Spleen (tissue), 11 donors: ENCODE measurements at regions not wholly inside any gene's neighbourhood (a gene's known extent, or its start where the extent isn't known, plus 50 kb on each side); places are given as distances from the start of the nearest gene placed in this dataset.
A peak's percentile ranks its signal among the peaks of the same experiment; 100 is the strongest.

ENCODE experiments used
- DNase-seq: peaks from one replicate; pipeline ENCODE4 v3.0.0-alpha.2; 2020
- H3K27ac ChIP-seq, 8 donors: fragments of 200-600 bp; sonication (generic) in 7 of 8; 1 replicate in 4 of 8; 2 replicates in 4 of 8; pipeline versions ENCODE4 v1.5.0 to v1.8.0; 2016 to 2021; ENCODE audit warnings: inconsistent platforms in 4 of 8, mild to moderate bottlenecking in 4 of 8, moderate library complexity in 1 of 8
- H3K27me3 ChIP-seq, 7 donors: fragments of 200-600 bp; sonication (generic) in 6 of 7; replicated peaks in 1 of 7; 1 replicate in 4 of 7; 2 replicates in 3 of 7; pipeline versions ENCODE4 v1.5.0 to v1.8.0; 2016 to 2021; ENCODE audit warnings: inconsistent platforms in 3 of 7, mild to moderate bottlenecking in 1 of 7
- H3K36me3 ChIP-seq, 6 donors: fragments of 200-600 bp; sonication (generic) in 5 of 6; 1 replicate in 4 of 6; 2 replicates in 2 of 6; pipeline versions ENCODE4 v1.5.0 to v1.8.0; 2016 to 2021; ENCODE audit warnings: inconsistent platforms in 2 of 6
- H3K4me1 ChIP-seq, 6 donors: fragments of 200-600 bp; sonication (generic) in 5 of 6; 1 replicate in 3 of 6; 2 replicates in 3 of 6; pipeline versions ENCODE4 v1.5.0 to v1.8.0; 2016 to 2021; ENCODE audit warnings: inconsistent platforms in 3 of 6
- H3K4me3 ChIP-seq, 8 donors: fragments of 200-600 bp; sonication (generic) in 7 of 8; 1 replicate in 4 of 8; 2 replicates in 4 of 8; pipeline versions ENCODE4 v1.5.0 to v1.8.0; 2016 to 2021; ENCODE audit warnings: inconsistent platforms in 4 of 8, mild to moderate bottlenecking in 4 of 8, moderate library complexity in 2 of 8
- H3K9me3 ChIP-seq, 8 donors: fragments of 200-600 bp; sonication (generic) in 7 of 8; 1 replicate in 4 of 8; 2 replicates in 4 of 8; pipeline versions ENCODE4 v1.5.0 to v1.8.0; 2016 to 2021; ENCODE audit warnings: inconsistent platforms in 4 of 8
- CTCF ChIP-seq, 11 experiments: fragments of 200-600 bp in 7 of 11; fragments of 450-650 bp in 4 of 11; sonication (generic) in 4 of 11; IDR thresholded peaks in 8 of 11; conservative IDR thresholded peaks in 3 of 11; 1 replicate in 7 of 11; 2 replicates in 4 of 11; pipeline versions ENCODE4 v1.4.0 to v1.8.0; 2016 to 2021; ENCODE audit warnings: antibody characterized with exemption in 11 of 11, inconsistent platforms in 4 of 11, mild to moderate bottlenecking in 1 of 11
- POLR2A ChIP-seq, 3 donors: fragments of 450-650 bp; IDR thresholded peaks; one replicate each; pipeline ENCODE4 v1.5.1; 2017; ENCODE audit warnings: antibody characterized with exemption in 3 of 3, mild to moderate bottlenecking in 1 of 3
- POLR2AphosphoS5 ChIP-seq, 3 donors: sonication (generic); formaldehyde crosslinking; IDR thresholded peaks; one replicate each; pipeline ENCODE4 v1.5.1; 2017; ENCODE audit warnings: antibody characterized with exemption in 3 of 3
- WGBS, 5 donors: extraction: QIAGEN DNeasy Blood & Tissue Kit in 3 of 5; methylation state at CpG; one replicate each; pipeline versions ENCODE4 v1.1.5 to v1.1.7; 2013 to 2018; 5-methylcytosine and 5-hydroxymethylcytosine counted together
- intact Hi-C: fragments of 100-400 bp; cut with DNase I; formaldehyde crosslinking; loops from one replicate; pipeline ENCODE4 v1.15.0; 2023; ENCODE audit warnings: low total_unique reads
- donor health status: healthy with polysubstance abuse.
- donor health status: DM: no; HTN: no; CAD: no; lungs with moderate emphysema.
- donor health status: DM: no; HTN: no; CAD: no.
- donor health status: Bipolar disorder and iron deficiency.
- donor health status: healthy.
- donor health status: DM: no; HTN: no; CAD: no.
- donor health status: DM: yes; HTN: yes; CAD: no.

GRCh38 chr6:156181506-156181905, 595.7 kb upstream of the ARID1B start:
- H3K4me1 ChIP-seq, result peaks cover 0 to 6% (median 0%) of the 10 kb centered on the region in 6 donors
- 78 to 89% (median 86%) methylated on average over 6 of the region's 6 CpGs for WGBS, 5 donors
- H3K36me3 ChIP-seq, result no peaks in the 10 kb centered on the region
- intact Hi-C loops, result no loop called here
- no peaks in the 10 kb centered on the region for H3K27me3 ChIP-seq
- no peak for TF ChIP-seq POLR2AphosphoS5 (IDR thresholded peaks at IDR 0.05)
- no peak for TF ChIP-seq CTCF (IDR thresholded peaks at IDR 0.05 in 8 of 11, conservative IDR thresholded peaks at IDR 0.05 in 3 of 11)
- TF ChIP-seq POLR2A (IDR thresholded peaks at IDR 0.05), result no peak
- H3K4me3 ChIP-seq, result no peak overlapping the region
- H3K27ac ChIP-seq, result no peak overlapping the region
- DNase-seq, result no peak
- peaks cover 0 to 8% (median 0%) of the 10 kb centered on the region in 8 donors for H3K9me3 ChIP-seq

DNA sequence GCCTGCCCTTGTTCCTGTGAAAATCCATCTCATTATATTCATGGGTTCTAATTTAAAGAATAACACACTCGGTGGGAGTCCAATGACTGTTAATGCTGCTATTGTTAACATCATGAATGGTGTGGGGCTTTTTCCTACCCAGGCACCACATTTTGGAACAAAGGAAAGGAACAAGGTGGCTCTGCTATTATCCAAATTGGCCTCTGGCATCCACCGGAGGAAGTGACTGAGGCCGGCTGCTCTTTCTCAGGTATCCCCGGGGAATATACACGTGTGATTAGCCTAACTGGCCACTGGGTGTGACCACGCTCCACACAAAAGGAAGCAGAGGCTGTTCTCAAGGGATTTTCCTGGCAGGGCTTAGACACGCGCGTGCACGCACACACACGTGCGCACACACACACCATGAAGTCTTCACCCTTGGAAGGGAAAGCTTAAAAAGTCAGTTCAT, 601.2 kb upstream of the ARID1B start:
- intact Hi-C loops, result no loop called here
- WGBS, 5 donors, result 52 to 63% (median 55%) methylated on average over 12 of the region's 12 CpGs
- no peak for DNase-seq

GRCh38 chr6:156175433-156175832, 601.7 kb upstream of the ARID1B start:
- no peak overlapping the region for H3K4me3 ChIP-seq
- 58 to 86% (median 63%) methylated on average over 2 to 3 of the region's 3 CpGs for WGBS, 5 donors
- H3K27me3 ChIP-seq, result no peaks in the 10 kb centered on the region
- DNase-seq, result no peak
- TF ChIP-seq POLR2AphosphoS5 (IDR thresholded peaks at IDR 0.05) (no peak), POLR2A (IDR thresholded peaks at IDR 0.05) (no peak), CTCF (IDR thresholded peaks at IDR 0.05 in 8 of 11, conservative IDR thresholded peaks at IDR 0.05 in 3 of 11) (no peak)
- H3K27ac ChIP-seq, result no peak overlapping the region
- H3K4me1 ChIP-seq, result no peaks in the 10 kb centered on the region
- intact Hi-C loops, result no loop called here
- H3K9me3 ChIP-seq, result peaks cover 0 to 3% (median 0%) of the 10 kb centered on the region in 8 donors
- H3K36me3 ChIP-seq, result no peaks in the 10 kb centered on the region

More for the DNA sequence above, 601.2 kb upstream of the ARID1B start:
- TF ChIP-seq POLR2A (IDR thresholded peaks at IDR 0.05), result no peak
- peak in 1 of 3 donors; percentile 22 for TF ChIP-seq POLR2AphosphoS5 (IDR thresholded peaks at IDR 0.05)
- TF ChIP-seq CTCF (IDR thresholded peaks at IDR 0.05 in 8 of 11, conservative IDR thresholded peaks at IDR 0.05 in 3 of 11), result peak in 4 of 11 experiments; percentile 26 to 37 (median 34)
- H3K27me3 ChIP-seq, result no peaks in the 10 kb centered on the region
- H3K9me3 ChIP-seq, result peaks cover 0 to 8% (median 0%) of the 10 kb centered on the region in 8 donors
- no peaks in the 10 kb centered on the region for H3K4me1 ChIP-seq
- no peak overlapping the region for H3K4me3 ChIP-seq
- H3K36me3 ChIP-seq, result no peaks in the 10 kb centered on the region
- H3K27ac ChIP-seq, result no peak overlapping the region

GRCh38 chr6:156174031-156174890, 602.9 kb upstream of the ARID1B start:
- no peak overlapping the region for H3K27ac ChIP-seq
- no peaks in the 10 kb centered on the region for H3K9me3 ChIP-seq
- 75 to 87% (median 87%) methylated on average over 11 of the region's 11 CpGs for WGBS, 5 donors
- H3K4me1 ChIP-seq, result peaks cover 0 to 3% (median 0%) of the 10 kb centered on the region in 6 donors
- no peaks in the 10 kb centered on the region for H3K27me3 ChIP-seq
- TF ChIP-seq POLR2AphosphoS5 (IDR thresholded peaks at IDR 0.05) (no peak), CTCF (IDR thresholded peaks at IDR 0.05 in 8 of 11, conservative IDR thresholded peaks at IDR 0.05 in 3 of 11) (no peak), POLR2A (IDR thresholded peaks at IDR 0.05) (no peak)
- intact Hi-C loops, result no loop called here
- H3K4me3 ChIP-seq, result no peak overlapping the region
- no peak for DNase-seq
- H3K36me3 ChIP-seq, result no peaks in the 10 kb centered on the region
